GM12878 (cell line): ENCODE measurements at regions not wholly inside any gene's neighbourhood (a gene's known extent, or its start where the extent isn't known, plus 50 kb on each side); places are given as distances from the start of the nearest gene placed in this dataset.

Source experiments
- ATAC-seq: fragments of 200-7000 bp; cut with Tn5 transposase; 3 replicates; pipeline ENCODE4 v1.9.1; 2020; ENCODE audit warnings: mild to moderate bottlenecking, moderate library complexity
- BruUV-seq: library from RNA; stranded (reverse); fragments of 400-500 nt; replicated peaks from 2 replicates; lab custom pipeline; 2021; lab: Mats Ljungman, UMichigan
- CTCF ChIA-PET: fragments of 300-600 bp; sonication (Branson Sonifier 250); formaldehyde crosslinking; extraction: SDS; loops from one replicate; lab custom pipeline; 2021; ENCODE audit warnings: inconsistent platforms; lab: Yijun Ruan, JAX
- POLR2A ChIA-PET: fragments of 350-600 bp; formaldehyde crosslinking; extraction: SDS; loops from one replicate; lab custom pipeline; 2021; ENCODE audit warnings: inconsistent platforms; lab: Charles Lee
- RAD21 ChIA-PET: fragments of 300-600 bp; sonication (Branson Sonifier 250); formaldehyde crosslinking; loops from one replicate; lab custom pipeline; 2023; ENCODE audit warnings: antibody characterized with exemption; ENCODE audit not compliant: unreplicated experiment; lab: Charles Lee
- SMC1A ChIA-PET: fragments of 300-600 bp; sonication (Branson Sonifier 250); formaldehyde crosslinking; loops from one replicate; lab custom pipeline; 2023; ENCODE audit not compliant: unreplicated experiment, uncharacterized antibody; lab: Charles Lee
- DNase-seq: peaks from one replicate; pipeline ENCODE4 v3.0.0-alpha.2; 2011; ENCODE audit warnings: low read depth, low spot score
- FAIRE-seq: peaks from 3 replicates; lab custom pipeline; 2011; peaks lifted over from hg19 to GRCh38; lab: Jason Lieb, UNC
- H2AFZ ChIP-seq: 2 replicates; pipeline ENCODE4 v1.6.0; 2011; ENCODE audit warnings: low read depth, low read length, control low read depth; ENCODE audit not compliant: control insufficient read depth
- H3K27ac ChIP-seq: 2 replicates; pipeline ENCODE4 v1.5.1; 2011; ENCODE audit warnings: control low read depth; ENCODE audit not compliant: control insufficient read depth, insufficient read depth
- H3K27me3 ChIP-seq, 2 experiments: replicated peaks in 1 of 2; 2 replicates each; pipeline versions ENCODE4 v1.6.0 to v1.6.1; 2011; ENCODE audit warnings: low read length in 1 of 2; ENCODE audit not compliant: control insufficient read depth in 2 of 2, insufficient read depth in 2 of 2
- H3K36me3 ChIP-seq, 2 experiments: 2 replicates each; pipeline ENCODE4 v1.5.1; 2011; ENCODE audit warnings: low read length in 1 of 2; ENCODE audit not compliant: control insufficient read depth in 2 of 2, insufficient read depth in 2 of 2
- H3K4me1 ChIP-seq: 2 replicates; pipeline ENCODE4 v1.6.1; 2011; ENCODE audit warnings: mild to moderate bottlenecking, low read length, moderate library complexity, mixed read lengths; ENCODE audit not compliant: control insufficient read depth, insufficient read depth
- H3K4me2 ChIP-seq: 2 replicates; pipeline ENCODE4 v1.6.0; 2011; ENCODE audit warnings: control low read depth; ENCODE audit not compliant: control insufficient read depth, insufficient read depth
- H3K4me3 ChIP-seq: fragments of 200-600 bp; sonication (generic); 2 replicates; pipeline ENCODE4 v1.5.1; 2016
- H3K79me2 ChIP-seq: 2 replicates; pipeline ENCODE4 v1.6.0; 2011; ENCODE audit warnings: low read length; ENCODE audit not compliant: control insufficient read depth, insufficient read depth
- H3K9ac ChIP-seq: 2 replicates; pipeline ENCODE4 v1.8.0; 2011; ENCODE audit warnings: low read length, control low read depth, mixed read lengths; ENCODE audit not compliant: control insufficient read depth, insufficient read depth
- H3K9me3 ChIP-seq: replicated peaks from 3 replicates; pipeline ENCODE4 v1.5.1; 2011; ENCODE audit warnings: mild to moderate bottlenecking, low read length; ENCODE audit not compliant: control insufficient read depth, insufficient read depth
- H4K20me1 ChIP-seq: 2 replicates; pipeline ENCODE4 v1.6.0; 2011; ENCODE audit not compliant: control insufficient read depth, insufficient read depth
- CHD1 ChIP-seq: IDR thresholded peaks from 2 replicates; pipeline ENCODE4 v1.6.1; 2012; ENCODE audit warnings: low read depth, low read length, improper control_type of control experiment
- HDAC2 ChIP-seq: fragments of 200-600 bp; sonication (generic); IDR thresholded peaks from 2 replicates; pipeline ENCODE4 v1.6.1; 2017
- YBX1 ChIP-seq: fragments of 450-650 bp; IDR thresholded peaks from 2 replicates; pipeline ENCODE4 v1.6.1; 2016; ENCODE audit warnings: antibody characterized with exemption
- WGBS: methylation state at CpG from one replicate; pipeline ENCODE4 v1.1.6; 2016; ENCODE audit warnings: low lambda C conversion rate; ENCODE audit not compliant: insufficient replicate concordance, insufficient coverage; ENCODE audit errors: missing lambda C conversion rate; 5-methylcytosine and 5-hydroxymethylcytosine counted together
- in situ Hi-C: fragments of 300-500 bp; cut with MboI; formaldehyde crosslinking; loops from 9 replicates; pipeline ENCODE4 v1.14.3; 2018; ENCODE audit warnings: mixed read lengths
- intact Hi-C: fragments of 100-400 bp; cut with micrococcal nuclease; formaldehyde crosslinking; loops from one replicate; pipeline ENCODE4 v1.14.2; 2022; ENCODE audit not compliant: unreplicated experiment
- TF ChIP-seq, protein P1 (sequence below): fragments of 450-650 bp; IDR thresholded peaks from 2 replicates; pipeline ENCODE4 v1.6.1; 2017; ENCODE audit warnings: mild to moderate bottlenecking
- TF ChIP-seq, protein P2 (sequence below): fragments of 450-650 bp; IDR thresholded peaks from 2 replicates; pipeline ENCODE4 v1.6.1; 2014; ENCODE audit warnings: mild to moderate bottlenecking

- TF ChIP-seq, protein P1, sequence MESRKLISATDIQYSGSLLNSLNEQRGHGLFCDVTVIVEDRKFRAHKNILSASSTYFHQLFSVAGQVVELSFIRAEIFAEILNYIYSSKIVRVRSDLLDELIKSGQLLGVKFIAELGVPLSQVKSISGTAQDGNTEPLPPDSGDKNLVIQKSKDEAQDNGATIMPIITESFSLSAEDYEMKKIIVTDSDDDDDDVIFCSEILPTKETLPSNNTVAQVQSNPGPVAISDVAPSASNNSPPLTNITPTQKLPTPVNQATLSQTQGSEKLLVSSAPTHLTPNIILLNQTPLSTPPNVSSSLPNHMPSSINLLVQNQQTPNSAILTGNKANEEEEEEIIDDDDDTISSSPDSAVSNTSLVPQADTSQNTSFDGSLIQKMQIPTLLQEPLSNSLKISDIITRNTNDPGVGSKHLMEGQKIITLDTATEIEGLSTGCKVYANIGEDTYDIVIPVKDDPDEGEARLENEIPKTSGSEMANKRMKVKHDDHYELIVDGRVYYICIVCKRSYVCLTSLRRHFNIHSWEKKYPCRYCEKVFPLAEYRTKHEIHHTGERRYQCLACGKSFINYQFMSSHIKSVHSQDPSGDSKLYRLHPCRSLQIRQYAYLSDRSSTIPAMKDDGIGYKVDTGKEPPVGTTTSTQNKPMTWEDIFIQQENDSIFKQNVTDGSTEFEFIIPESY: no peak
- TF ChIP-seq HDAC2 (no peak), YBX1 (no peak)
- TF ChIP-seq, protein P2, sequence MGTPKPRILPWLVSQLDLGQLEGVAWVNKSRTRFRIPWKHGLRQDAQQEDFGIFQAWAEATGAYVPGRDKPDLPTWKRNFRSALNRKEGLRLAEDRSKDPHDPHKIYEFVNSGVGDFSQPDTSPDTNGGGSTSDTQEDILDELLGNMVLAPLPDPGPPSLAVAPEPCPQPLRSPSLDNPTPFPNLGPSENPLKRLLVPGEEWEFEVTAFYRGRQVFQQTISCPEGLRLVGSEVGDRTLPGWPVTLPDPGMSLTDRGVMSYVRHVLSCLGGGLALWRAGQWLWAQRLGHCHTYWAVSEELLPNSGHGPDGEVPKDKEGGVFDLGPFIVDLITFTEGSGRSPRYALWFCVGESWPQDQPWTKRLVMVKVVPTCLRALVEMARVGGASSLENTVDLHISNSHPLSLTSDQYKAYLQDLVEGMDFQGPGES: no peak
Measured at GRCh38 chr10:78903341-78903940, 165.3 kb upstream of the ZMIZ1 start (continued).

GRCh38 chr10:78904196-78904595 is 164.6 kb upstream of the ZMIZ1 start:
- Histone ChIP-seq H3K79me2 (no peaks in the 10 kb centered on the region), H3K36me3 (no peaks in the 10 kb centered on the region), H3K9ac (no peak overlapping the region), H3K4me2 (no peak overlapping the region), H2AFZ (no peak overlapping the region), H3K9me3 (no peaks in the 10 kb centered on the region), H3K27ac (no peak overlapping the region), H3K4me3 (no peak overlapping the region)
- ChIA-PET POLR2A (no interaction called here), SMC1A (no interaction called here), RAD21 (no interaction called here), CTCF (no interaction called here)
- DNase-seq: no peak
- intact Hi-C loops (no loop called here), in situ Hi-C loops (no loop called here)
- no peak for ATAC-seq
- no TSS peak for BruUV-seq
- WGBS: 21% methylated on average over 5 of the region's 5 CpGs
- FAIRE-seq: no peak
- TF ChIP-seq CHD1: no peak
- TF ChIP-seq, all 136 proteins: peak for 0
- Histone ChIP-seq H3K27me3 (peaks cover 2 to 3% of the 10 kb centered on the region in 2 experiments; a peak in 3 of 4 replicates), H3K4me1 (no peaks in the 10 kb centered on the region), H4K20me1 (no peaks in the 10 kb centered on the region)
